ENCODE measurements at regions not wholly inside any gene's neighbourhood (a gene's known extent, or its start where the extent isn't known, plus 50 kb on each side); places are given as distances from the start of the nearest gene placed in this dataset.

DNA sequence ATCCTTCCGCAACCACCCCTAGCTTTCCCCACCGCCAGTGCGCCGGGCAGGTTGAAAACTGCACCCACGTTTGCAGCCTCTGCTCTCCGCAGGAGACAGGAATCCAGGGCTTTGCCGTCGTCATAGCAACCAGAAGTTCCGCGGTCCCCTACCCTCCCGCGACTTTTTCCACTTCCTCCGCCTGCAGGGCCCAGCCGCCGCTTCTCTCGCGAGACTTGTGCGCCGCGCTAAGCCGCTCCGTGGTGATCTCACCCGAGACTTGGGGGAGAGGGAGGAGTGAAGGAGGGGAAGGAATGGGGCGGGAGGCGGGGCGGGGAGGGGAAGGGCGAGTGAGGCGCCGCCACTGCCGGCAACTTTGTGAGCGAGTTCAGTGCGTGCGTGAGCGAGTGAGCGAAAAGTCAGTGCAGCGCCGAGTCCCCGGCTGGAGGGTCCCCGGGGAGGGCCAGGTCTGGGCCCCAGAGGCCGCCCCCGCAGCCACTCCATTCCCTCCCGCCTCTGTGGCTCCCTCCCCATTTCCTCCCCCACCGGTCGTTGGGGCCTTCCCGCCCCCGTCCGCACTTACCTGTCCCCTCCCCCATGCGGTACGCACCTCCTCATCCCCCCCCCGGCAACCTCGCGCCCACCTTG is 413.0 kb downstream of the PCNX1 start, which contains the start of gene SIPA1L1 (continued):
- TF ChIP-seq RBM22 (IDR thresholded peaks at IDR 0.05; ENCODE audit: low read depth, low read length, poor library complexity, severe bottlenecking) (no peak), HDAC1 (IDR thresholded peaks at IDR 0.05) (0 out of 4 replicates have a peak, but pooled peaks of 1 of the 2 experiments have one; percentile 25), SMAD2 (IDR thresholded peaks at IDR 0.05; ENCODE audit: low read depth, low read length) (no peak), ZBTB8A (IDR thresholded peaks at IDR 0.05; ENCODE audit: partially characterized antibody) (no peak), NR1H2 (CRISPR knock-in tag; IDR thresholded peaks at IDR 0.05) (no peak), ZNF316 (IDR thresholded peaks at IDR 0.05) (no peak), NR3C1 (CRISPR knock-in tag; IDR thresholded peaks at IDR 0.05) (no peak), KAT2B (IDR thresholded peaks at IDR 0.05; ENCODE audit: low read depth, low read length) (no peak), ZNF324 (CRISPR knock-in tag; IDR thresholded peaks at IDR 0.05) (no peak), ZNF780A (CRISPR knock-in tag; IDR thresholded peaks at IDR 0.05) (no peak), HLTF (IDR thresholded peaks at IDR 0.05) (no peak), CHCHD3 (CRISPR knock-in tag; IDR thresholded peaks at IDR 0.05) (no peak), JUN (IDR thresholded peaks at IDR 0.05; ENCODE audit: borderline replicate concordance, low read depth, low read length) (peak; percentile 66), JUN (CRISPR knock-in tag; IDR thresholded peaks at IDR 0.05; ENCODE audit: borderline replicate concordance) (no peak), ZNF224 (CRISPR knock-in tag; IDR thresholded peaks at IDR 0.05) (no peak), NFE2 (IDR thresholded peaks at IDR 0.05; ENCODE audit: low read depth) (no peak), ZNF212 (CRISPR knock-in tag; IDR thresholded peaks at IDR 0.05) (no peak), L3MBTL2 (IDR thresholded peaks at IDR 0.05) (no peak), MTA2 (IDR thresholded peaks at IDR 0.05; ENCODE audit: low read depth) (no peak)
- TF ChIP-seq, protein P1, sequence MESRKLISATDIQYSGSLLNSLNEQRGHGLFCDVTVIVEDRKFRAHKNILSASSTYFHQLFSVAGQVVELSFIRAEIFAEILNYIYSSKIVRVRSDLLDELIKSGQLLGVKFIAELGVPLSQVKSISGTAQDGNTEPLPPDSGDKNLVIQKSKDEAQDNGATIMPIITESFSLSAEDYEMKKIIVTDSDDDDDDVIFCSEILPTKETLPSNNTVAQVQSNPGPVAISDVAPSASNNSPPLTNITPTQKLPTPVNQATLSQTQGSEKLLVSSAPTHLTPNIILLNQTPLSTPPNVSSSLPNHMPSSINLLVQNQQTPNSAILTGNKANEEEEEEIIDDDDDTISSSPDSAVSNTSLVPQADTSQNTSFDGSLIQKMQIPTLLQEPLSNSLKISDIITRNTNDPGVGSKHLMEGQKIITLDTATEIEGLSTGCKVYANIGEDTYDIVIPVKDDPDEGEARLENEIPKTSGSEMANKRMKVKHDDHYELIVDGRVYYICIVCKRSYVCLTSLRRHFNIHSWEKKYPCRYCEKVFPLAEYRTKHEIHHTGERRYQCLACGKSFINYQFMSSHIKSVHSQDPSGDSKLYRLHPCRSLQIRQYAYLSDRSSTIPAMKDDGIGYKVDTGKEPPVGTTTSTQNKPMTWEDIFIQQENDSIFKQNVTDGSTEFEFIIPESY (CRISPR knock-in tag; IDR thresholded peaks at IDR 0.05): no peak
- TF ChIP-seq, protein P2, sequence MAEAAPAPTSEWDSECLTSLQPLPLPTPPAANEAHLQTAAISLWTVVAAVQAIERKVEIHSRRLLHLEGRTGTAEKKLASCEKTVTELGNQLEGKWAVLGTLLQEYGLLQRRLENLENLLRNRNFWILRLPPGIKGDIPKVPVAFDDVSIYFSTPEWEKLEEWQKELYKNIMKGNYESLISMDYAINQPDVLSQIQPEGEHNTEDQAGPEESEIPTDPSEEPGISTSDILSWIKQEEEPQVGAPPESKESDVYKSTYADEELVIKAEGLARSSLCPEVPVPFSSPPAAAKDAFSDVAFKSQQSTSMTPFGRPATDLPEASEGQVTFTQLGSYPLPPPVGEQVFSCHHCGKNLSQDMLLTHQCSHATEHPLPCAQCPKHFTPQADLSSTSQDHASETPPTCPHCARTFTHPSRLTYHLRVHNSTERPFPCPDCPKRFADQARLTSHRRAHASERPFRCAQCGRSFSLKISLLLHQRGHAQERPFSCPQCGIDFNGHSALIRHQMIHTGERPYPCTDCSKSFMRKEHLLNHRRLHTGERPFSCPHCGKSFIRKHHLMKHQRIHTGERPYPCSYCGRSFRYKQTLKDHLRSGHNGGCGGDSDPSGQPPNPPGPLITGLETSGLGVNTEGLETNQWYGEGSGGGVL (CRISPR knock-in tag; IDR thresholded peaks at IDR 0.05): no peak
- TF ChIP-seq, protein P3, sequence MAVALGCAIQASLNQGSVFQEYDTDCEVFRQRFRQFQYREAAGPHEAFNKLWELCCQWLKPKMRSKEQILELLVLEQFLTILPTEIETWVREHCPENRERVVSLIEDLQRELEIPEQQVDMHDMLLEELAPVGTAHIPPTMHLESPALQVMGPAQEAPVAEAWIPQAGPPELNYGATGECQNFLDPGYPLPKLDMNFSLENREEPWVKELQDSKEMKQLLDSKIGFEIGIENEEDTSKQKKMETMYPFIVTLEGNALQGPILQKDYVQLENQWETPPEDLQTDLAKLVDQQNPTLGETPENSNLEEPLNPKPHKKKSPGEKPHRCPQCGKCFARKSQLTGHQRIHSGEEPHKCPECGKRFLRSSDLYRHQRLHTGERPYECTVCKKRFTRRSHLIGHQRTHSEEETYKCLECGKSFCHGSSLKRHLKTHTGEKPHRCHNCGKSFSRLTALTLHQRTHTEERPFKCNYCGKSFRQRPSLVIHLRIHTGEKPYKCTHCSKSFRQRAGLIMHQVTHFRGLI (CRISPR knock-in tag; IDR thresholded peaks at IDR 0.05): no peak
- TF ChIP-seq, protein P4, sequence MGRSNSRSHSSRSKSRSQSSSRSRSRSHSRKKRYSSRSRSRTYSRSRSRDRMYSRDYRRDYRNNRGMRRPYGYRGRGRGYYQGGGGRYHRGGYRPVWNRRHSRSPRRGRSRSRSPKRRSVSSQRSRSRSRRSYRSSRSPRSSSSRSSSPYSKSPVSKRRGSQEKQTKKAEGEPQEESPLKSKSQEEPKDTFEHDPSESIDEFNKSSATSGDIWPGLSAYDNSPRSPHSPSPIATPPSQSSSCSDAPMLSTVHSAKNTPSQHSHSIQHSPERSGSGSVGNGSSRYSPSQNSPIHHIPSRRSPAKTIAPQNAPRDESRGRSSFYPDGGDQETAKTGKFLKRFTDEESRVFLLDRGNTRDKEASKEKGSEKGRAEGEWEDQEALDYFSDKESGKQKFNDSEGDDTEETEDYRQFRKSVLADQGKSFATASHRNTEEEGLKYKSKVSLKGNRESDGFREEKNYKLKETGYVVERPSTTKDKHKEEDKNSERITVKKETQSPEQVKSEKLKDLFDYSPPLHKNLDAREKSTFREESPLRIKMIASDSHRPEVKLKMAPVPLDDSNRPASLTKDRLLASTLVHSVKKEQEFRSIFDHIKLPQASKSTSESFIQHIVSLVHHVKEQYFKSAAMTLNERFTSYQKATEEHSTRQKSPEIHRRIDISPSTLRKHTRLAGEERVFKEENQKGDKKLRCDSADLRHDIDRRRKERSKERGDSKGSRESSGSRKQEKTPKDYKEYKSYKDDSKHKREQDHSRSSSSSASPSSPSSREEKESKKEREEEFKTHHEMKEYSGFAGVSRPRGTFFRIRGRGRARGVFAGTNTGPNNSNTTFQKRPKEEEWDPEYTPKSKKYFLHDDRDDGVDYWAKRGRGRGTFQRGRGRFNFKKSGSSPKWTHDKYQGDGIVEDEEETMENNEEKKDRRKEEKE (IDR thresholded peaks at IDR 0.05; ENCODE audit: borderline replicate concordance in 1 of 2, control insufficient read depth in 1 of 2, low read depth in 2 of 2, low read length in 1 of 2): no peak

Data from K562 (cell line).